Panc1 (cell line): ENCODE measurements at regions not wholly inside any gene's neighbourhood (a gene's known extent, or its start where the extent isn't known, plus 50 kb on each side); places are given as distances from the start of the nearest gene placed in this dataset.

Source experiments
- ATAC-seq: fragments of 200-7000 bp; cut with Tn5 transposase; 2 replicates; pipeline ENCODE4 v1.9.1; 2020; ENCODE audit warnings: mild to moderate bottlenecking, moderate library complexity
- BruUV-seq: library from RNA; stranded (reverse); fragments of 400-500 nt; replicated peaks from 2 replicates; lab custom pipeline; 2021; lab: Mats Ljungman, UMichigan
- CTCF ChIA-PET: fragments of 300-600 bp; sonication (Branson Sonifier 250); formaldehyde crosslinking; loops from one replicate; lab custom pipeline; 2022; ENCODE audit warnings: antibody characterized with exemption; lab: Charles Lee
- POLR2A ChIA-PET: fragments of 300-600 bp; sonication (Branson Sonifier 250); formaldehyde crosslinking; loops from one replicate; lab custom pipeline; 2022; ENCODE audit warnings: antibody characterized with exemption; lab: Charles Lee
- DNase-seq: peaks from one replicate; pipeline ENCODE4 v3.0.0-alpha.2; 2010; ENCODE audit warnings: low read depth, low spot score
- H3K27ac ChIP-seq: 2 replicates; pipeline ENCODE4 v1.5.1; 2011; ENCODE audit warnings: mild to moderate bottlenecking, low read length, inconsistent platforms
- H3K27me3 ChIP-seq: fragments of 200-500 bp; sonication (Bioruptor generic); 2 replicates; pipeline ENCODE4 v1.6.0; 2014; ENCODE audit warnings: low read length, inconsistent platforms; ENCODE audit not compliant: control insufficient read depth, insufficient read depth
- H3K36me3 ChIP-seq: fragments of 200-500 bp; sonication (Bioruptor generic); 2 replicates; pipeline ENCODE4 v1.5.1; 2014; ENCODE audit warnings: inconsistent platforms, mild to moderate bottlenecking, low read length, moderate library complexity; ENCODE audit not compliant: control insufficient read depth, insufficient read depth
- H3K4me1 ChIP-seq: 2 replicates; pipeline ENCODE4 v1.5.1; 2011; ENCODE audit warnings: inconsistent platforms, mild to moderate bottlenecking, low read length, moderate library complexity; ENCODE audit not compliant: control insufficient read depth, insufficient read depth
- H3K4me3 ChIP-seq, 2 experiments: 2 replicates each; pipeline ENCODE4 v1.5.1; 2011 to 2012; ENCODE audit warnings: low read depth in 2 of 2, low read length in 2 of 2, mild to moderate bottlenecking in 2 of 2, inconsistent platforms in 1 of 2, moderate library complexity in 1 of 2
- H3K9me3 ChIP-seq: fragments of 200-500 bp; sonication (Bioruptor generic); 2 replicates; pipeline ENCODE4 v1.5.1; 2014; ENCODE audit warnings: low read depth, mild to moderate bottlenecking, inconsistent platforms, low read length, moderate library complexity; ENCODE audit not compliant: control insufficient read depth, insufficient read depth
- POLR2AphosphoS5 ChIP-seq: IDR thresholded peaks from 2 replicates; pipeline ENCODE4 v1.6.1; 2012; ENCODE audit warnings: mild to moderate bottlenecking, low read depth, low read length, moderate library complexity
- REST ChIP-seq, 2 experiments: IDR thresholded peaks; 2 replicates each; pipeline ENCODE4 v1.6.1; 2011 to 2012; ENCODE audit warnings: low read depth in 2 of 2, control low read depth in 1 of 2, low read length in 1 of 2, mild to moderate bottlenecking in 1 of 2, moderate library complexity in 1 of 2; ENCODE audit not compliant: insufficient read depth in 1 of 2
- SIN3A ChIP-seq: IDR thresholded peaks from 2 replicates; pipeline ENCODE4 v1.6.1; 2012; ENCODE audit warnings: low read depth, mild to moderate bottlenecking, low read length, moderate library complexity, borderline replicate concordance; ENCODE audit not compliant: insufficient read depth
- TCF7L2 ChIP-seq: IDR thresholded peaks from 2 replicates; pipeline ENCODE4 v1.6.1; 2011; ENCODE audit warnings: mild to moderate bottlenecking, low read depth, low read length, inconsistent platforms
- in situ Hi-C: cut with HindIII; loops from 2 replicates; pipeline ENCODE4 v1.10.0; 2016; ENCODE audit warnings: low sequenced_read_pairs, low pct_unique_long_range_greater_than_20kb
- intact Hi-C: fragments of 100-400 bp; cut with micrococcal nuclease; formaldehyde crosslinking; loops from one replicate; pipeline ENCODE4 v1.10.0; 2022; ENCODE audit not compliant: unreplicated experiment
- TF ChIP-seq, protein P1 (sequence below): fragments of 450-650 bp; IDR thresholded peaks from 2 replicates; pipeline ENCODE4 v1.5.1; 2017; ENCODE audit warnings: mild to moderate bottlenecking

GRCh38 chr5:63456279-63456678 lies 506.0 kb downstream of the HTR1A start:
- BruUV-seq, result no TSS peak
- no peak for TF ChIP-seq SIN3A
- no peak for TF ChIP-seq POLR2AphosphoS5
- TF ChIP-seq REST (IDR thresholded peaks at IDR 0.05; ENCODE audit: insufficient read depth in 1 of 2, low read depth in 2 of 2, low read length in 1 of 2), result no peak
- TF ChIP-seq, protein P1, sequence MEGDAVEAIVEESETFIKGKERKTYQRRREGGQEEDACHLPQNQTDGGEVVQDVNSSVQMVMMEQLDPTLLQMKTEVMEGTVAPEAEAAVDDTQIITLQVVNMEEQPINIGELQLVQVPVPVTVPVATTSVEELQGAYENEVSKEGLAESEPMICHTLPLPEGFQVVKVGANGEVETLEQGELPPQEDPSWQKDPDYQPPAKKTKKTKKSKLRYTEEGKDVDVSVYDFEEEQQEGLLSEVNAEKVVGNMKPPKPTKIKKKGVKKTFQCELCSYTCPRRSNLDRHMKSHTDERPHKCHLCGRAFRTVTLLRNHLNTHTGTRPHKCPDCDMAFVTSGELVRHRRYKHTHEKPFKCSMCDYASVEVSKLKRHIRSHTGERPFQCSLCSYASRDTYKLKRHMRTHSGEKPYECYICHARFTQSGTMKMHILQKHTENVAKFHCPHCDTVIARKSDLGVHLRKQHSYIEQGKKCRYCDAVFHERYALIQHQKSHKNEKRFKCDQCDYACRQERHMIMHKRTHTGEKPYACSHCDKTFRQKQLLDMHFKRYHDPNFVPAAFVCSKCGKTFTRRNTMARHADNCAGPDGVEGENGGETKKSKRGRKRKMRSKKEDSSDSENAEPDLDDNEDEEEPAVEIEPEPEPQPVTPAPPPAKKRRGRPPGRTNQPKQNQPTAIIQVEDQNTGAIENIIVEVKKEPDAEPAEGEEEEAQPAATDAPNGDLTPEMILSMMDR, result no peak
- TF ChIP-seq TCF7L2, result no peak
- Histone ChIP-seq H3K4me3 (no peak overlapping the region), H3K4me1 (no peaks in the 10 kb centered on the region), H3K27me3 (no peaks in the 10 kb centered on the region), H3K36me3 (no peaks in the 10 kb centered on the region), H3K9me3 (no peaks in the 10 kb centered on the region), H3K27ac (no peak overlapping the region)
- ChIA-PET POLR2A (no interaction called here), CTCF (no interaction called here)
- in situ Hi-C loops (no loop called here), intact Hi-C loops (no loop called here)
- DNase-seq, result no peak
- no peak for ATAC-seq

- H3K4me1 ChIP-seq, result no peaks in the 10 kb centered on the region
- no peaks in the 10 kb centered on the region for H3K27me3 ChIP-seq
- DNase-seq (no peak), ATAC-seq (no peak)
- no peaks in the 10 kb centered on the region for H3K36me3 ChIP-seq
- POLR2A ChIA-PET, result no interaction called here
- H3K9me3 ChIP-seq, result no peaks in the 10 kb centered on the region
- in situ Hi-C loops (no loop called here), intact Hi-C loops (no loop called here)
- no peak overlapping the region for H3K4me3 ChIP-seq
- CTCF ChIA-PET, result no interaction called here
- no peak overlapping the region for H3K27ac ChIP-seq
- no TSS peak for BruUV-seq
- TF ChIP-seq TCF7L2, result no peak
- TF ChIP-seq, protein P1, result no peak
- no peak for TF ChIP-seq POLR2AphosphoS5
- no peak for TF ChIP-seq SIN3A
- TF ChIP-seq REST (IDR thresholded peaks at IDR 0.05; ENCODE audit: insufficient read depth in 1 of 2, low read depth in 2 of 2, low read length in 1 of 2), result no peak
Observed at GRCh38 chr5:63451188-63451587, 511.1 kb downstream of the HTR1A start.
